Hindlimb muscle (tissue), 1 donor: ENCODE measurements at regions not wholly inside any gene's neighbourhood (a gene's known extent, or its start where the extent isn't known, plus 50 kb on each side); places are given as distances from the start of the nearest gene placed in this dataset.

Experiments used
- DNase-seq: peaks from one replicate; pipeline ENCODE4 v3.0.0-alpha.2; 2013

GRCh38 chr2:19479666-19480065, 121.2 kb upstream of the OSR1 start:
- DNase-seq = no peak

- no peak for DNase-seq
Observed at GRCh38 chr2:19478409-19478808, 120.0 kb upstream of the OSR1 start.

GRCh38 chr2:19476327-19476726, 117.9 kb upstream of the OSR1 start:
- DNase-seq = peak; percentile 43

- DNase-seq = no peak
Observed at GRCh38 chr2:19474128-19474527, 115.7 kb upstream of the OSR1 start.

GRCh38 chr2:19473350-19473749, 114.9 kb upstream of the OSR1 start:
- DNase-seq = peak; percentile 45

GRCh38 chr2:19472391-19472978, 114.1 kb upstream of the OSR1 start:
- DNase-seq = no peak

GRCh38 chr2:19471491-19471890, 113.1 kb upstream of the OSR1 start:
- no peak for DNase-seq

- no peak for DNase-seq
Observed at GRCh38 chr2:19465978-19466377, 107.6 kb upstream of the OSR1 start.

GRCh38 chr2:19462256-19462645, 103.8 kb upstream of the OSR1 start:
- peak; percentile 61 for DNase-seq

GRCh38 chr2:19461504-19462255, 103.3 kb upstream of the OSR1 start:
- peak; percentile 49 for DNase-seq

GRCh38 chr2:19460761-19461160, 102.3 kb upstream of the OSR1 start:
- no peak for DNase-seq

- DNase-seq = no peak
Observed at GRCh38 chr2:19458427-19459003, 100.1 kb upstream of the OSR1 start.

GRCh38 chr2:19457809-19458208, 99.4 kb upstream of the OSR1 start:
- DNase-seq = no peak

GRCh38 chr2:19456705-19457309, 98.4 kb upstream of the OSR1 start:
- DNase-seq = no peak

GRCh38 chr2:19454125-19454524, 95.7 kb upstream of the OSR1 start:
- no peak for DNase-seq

GRCh38 chr2:19442731-19443130, 84.3 kb upstream of the OSR1 start:
- DNase-seq = no peak

- DNase-seq = no peak
Observed at GRCh38 chr2:19439081-19439480, 80.7 kb upstream of the OSR1 start.

- no peak for DNase-seq
Observed at GRCh38 chr2:19435815-19436214, 77.4 kb upstream of the OSR1 start.

- no peak for DNase-seq
Observed at GRCh38 chr2:19434413-19434812, 76.0 kb upstream of the OSR1 start.

GRCh38 chr2:19426941-19427340, 68.5 kb upstream of the OSR1 start:
- DNase-seq = no peak

- DNase-seq = no peak
Observed at GRCh38 chr2:19426144-19426543, 67.7 kb upstream of the OSR1 start.

GRCh38 chr2:19425419-19425818, 67.0 kb upstream of the OSR1 start:
- DNase-seq = peak; percentile 19

GRCh38 chr2:19419211-19419880, 60.9 kb upstream of the OSR1 start:
- no peak for DNase-seq
